ENCODE measurements at regions not wholly inside any gene's neighbourhood (a gene's known extent, or its start where the extent isn't known, plus 50 kb on each side); places are given as distances from the start of the nearest gene placed in this dataset.
"Not testable (repeated sequence)": the region's sequence is repeated elsewhere in the genome, so short reads cannot be mapped to it uniquely, and the experiment has no call there.

DNA sequence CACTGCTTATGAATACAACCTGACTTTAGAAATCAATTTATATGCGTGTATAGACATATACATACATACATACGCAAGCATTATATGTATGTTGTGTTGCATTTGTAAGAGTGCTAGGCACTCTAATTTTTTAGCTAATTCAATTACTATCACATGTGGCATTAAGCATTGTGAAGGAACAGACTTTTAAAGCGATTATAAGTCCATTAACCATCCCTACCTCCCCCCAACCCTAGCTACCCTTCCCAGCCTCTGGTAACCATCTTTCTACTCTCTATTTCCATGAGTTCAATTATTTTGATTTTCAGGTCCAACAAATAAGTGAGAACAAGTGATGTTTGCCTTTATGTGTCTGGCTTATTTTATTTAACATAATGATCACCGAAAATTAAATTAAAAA, 453.8 kb downstream of the DOK5 start:
- WGBS, 3 donors, result 81 to 89% (median 82%) methylated on average over 4 of the region's 4 CpGs
- DNase-seq, result no peak
- TF ChIP-seq POLR2A (IDR thresholded peaks at IDR 0.05) (no peak), EP300 (IDR thresholded peaks at IDR 0.05) (no peak)
- TF ChIP-seq, protein P1, sequence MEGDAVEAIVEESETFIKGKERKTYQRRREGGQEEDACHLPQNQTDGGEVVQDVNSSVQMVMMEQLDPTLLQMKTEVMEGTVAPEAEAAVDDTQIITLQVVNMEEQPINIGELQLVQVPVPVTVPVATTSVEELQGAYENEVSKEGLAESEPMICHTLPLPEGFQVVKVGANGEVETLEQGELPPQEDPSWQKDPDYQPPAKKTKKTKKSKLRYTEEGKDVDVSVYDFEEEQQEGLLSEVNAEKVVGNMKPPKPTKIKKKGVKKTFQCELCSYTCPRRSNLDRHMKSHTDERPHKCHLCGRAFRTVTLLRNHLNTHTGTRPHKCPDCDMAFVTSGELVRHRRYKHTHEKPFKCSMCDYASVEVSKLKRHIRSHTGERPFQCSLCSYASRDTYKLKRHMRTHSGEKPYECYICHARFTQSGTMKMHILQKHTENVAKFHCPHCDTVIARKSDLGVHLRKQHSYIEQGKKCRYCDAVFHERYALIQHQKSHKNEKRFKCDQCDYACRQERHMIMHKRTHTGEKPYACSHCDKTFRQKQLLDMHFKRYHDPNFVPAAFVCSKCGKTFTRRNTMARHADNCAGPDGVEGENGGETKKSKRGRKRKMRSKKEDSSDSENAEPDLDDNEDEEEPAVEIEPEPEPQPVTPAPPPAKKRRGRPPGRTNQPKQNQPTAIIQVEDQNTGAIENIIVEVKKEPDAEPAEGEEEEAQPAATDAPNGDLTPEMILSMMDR (IDR thresholded peaks at IDR 0.05), result no peak
- Histone ChIP-seq H3K36me3 (no peaks in the 10 kb centered on the region), H3K9me3 (no peaks in the 10 kb centered on the region), H3K4me1 (ENCODE audit: insufficient read depth) (no peaks in the 10 kb centered on the region), H3K27me3 (no peaks in the 10 kb centered on the region), H3K27ac (no peak overlapping the region), H3K4me3 (no peak overlapping the region)
- intact Hi-C loops (cut with DNase I), result no loop called here

DNA sequence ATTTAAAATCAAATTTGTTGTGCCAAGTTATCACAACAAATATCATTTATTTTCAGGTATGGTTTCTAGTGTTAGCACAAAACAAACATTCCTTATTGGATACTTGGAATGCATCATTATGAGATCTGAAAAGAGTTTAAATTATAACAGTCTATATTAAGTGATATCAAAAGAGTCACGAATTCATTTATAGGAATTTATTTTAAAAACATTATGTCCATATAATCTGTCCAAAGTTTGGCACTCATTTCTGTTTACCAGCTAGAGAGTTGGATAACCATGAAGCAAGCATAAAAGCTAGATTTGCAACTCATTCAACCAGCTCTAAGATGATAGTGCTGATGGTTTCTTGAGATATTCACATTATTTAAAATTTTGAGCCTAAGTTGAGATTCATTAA, 453.2 kb downstream of the DOK5 start:
- TF ChIP-seq, protein P1 (IDR thresholded peaks at IDR 0.05), result no peak
- TF ChIP-seq EP300 (IDR thresholded peaks at IDR 0.05) (no peak), POLR2A (IDR thresholded peaks at IDR 0.05) (no peak)
- no peak for DNase-seq
- 39 to 57% (median 48%) methylated on average over 1 of the region's 1 CpG for WGBS, 3 donors
- H3K4me3 ChIP-seq, result no peak overlapping the region
- intact Hi-C loops (cut with DNase I), result no loop called here
- H3K4me1 ChIP-seq (ENCODE audit: insufficient read depth), result no peaks in the 10 kb centered on the region
- no peaks in the 10 kb centered on the region for H3K9me3 ChIP-seq
- H3K27ac ChIP-seq, result no peak overlapping the region
- H3K27me3 ChIP-seq, result no peaks in the 10 kb centered on the region
- no peaks in the 10 kb centered on the region for H3K36me3 ChIP-seq

DNA sequence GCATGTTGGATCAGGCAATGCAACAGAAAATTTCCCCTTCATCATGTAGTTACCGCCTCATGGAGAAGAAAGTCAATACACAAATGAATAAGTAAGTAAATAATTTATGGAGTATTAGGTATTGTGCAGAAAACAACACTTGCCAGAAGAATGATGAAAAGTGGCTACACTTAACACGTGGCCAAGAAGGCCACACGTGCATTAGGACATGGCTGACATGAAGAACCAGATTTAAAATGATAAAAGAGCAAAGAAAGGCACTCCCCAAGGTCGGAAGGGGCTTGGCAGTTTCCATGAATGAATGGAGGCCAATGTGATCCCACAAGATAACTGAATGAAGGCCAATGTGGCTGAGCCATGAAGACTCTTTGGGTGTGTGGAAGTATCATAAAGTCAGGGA, 447.2 kb downstream of the DOK5 start:
- 58 to 69% (median 62%) methylated on average over 4 of the region's 4 CpGs for WGBS, 3 donors
- Histone ChIP-seq H3K27ac (no peak overlapping the region), H3K4me3 (no peak overlapping the region), H3K27me3 (no peaks in the 10 kb centered on the region), H3K36me3 (no peaks in the 10 kb centered on the region), H3K4me1 (ENCODE audit: insufficient read depth) (no peaks in the 10 kb centered on the region), H3K9me3 (no peaks in the 10 kb centered on the region)
- TF ChIP-seq, protein P1 (IDR thresholded peaks at IDR 0.05), result no peak
- intact Hi-C loops (cut with DNase I), result no loop called here
- no peak for DNase-seq

DNA sequence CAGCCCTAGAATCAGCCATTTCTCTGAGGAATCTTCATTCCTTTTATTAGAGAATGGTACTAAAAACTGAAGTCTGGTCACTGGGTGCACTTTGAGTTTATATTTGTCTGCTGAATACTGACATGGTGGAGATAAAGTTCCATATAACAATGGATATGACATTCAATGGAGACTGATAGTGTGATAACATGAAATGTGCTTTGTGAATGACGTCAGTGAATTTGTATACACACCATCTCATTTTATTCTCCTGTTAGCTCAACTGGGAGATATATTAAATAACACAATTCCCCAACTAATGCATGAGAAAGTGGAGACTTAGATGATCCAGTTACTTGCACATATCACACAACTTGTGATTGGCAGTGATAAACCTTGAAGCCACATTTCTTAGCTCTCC, 446.7 kb downstream of the DOK5 start:
- Histone ChIP-seq H3K4me1 (ENCODE audit: insufficient read depth) (no peaks in the 10 kb centered on the region), H3K36me3 (no peaks in the 10 kb centered on the region), H3K27ac (no peak overlapping the region), H3K27me3 (no peaks in the 10 kb centered on the region), H3K9me3 (no peaks in the 10 kb centered on the region), H3K4me3 (no peak overlapping the region)
- no peak for DNase-seq
- TF ChIP-seq EP300 (IDR thresholded peaks at IDR 0.05) (no peak), POLR2A (IDR thresholded peaks at IDR 0.05) (no peak)
- TF ChIP-seq, protein P1 (IDR thresholded peaks at IDR 0.05), result no peak
- intact Hi-C loops (cut with DNase I), result no loop called here
- WGBS, 3 donors, result 61 to 88% (median 76%) methylated on average over 1 of the region's 1 CpG

DNA sequence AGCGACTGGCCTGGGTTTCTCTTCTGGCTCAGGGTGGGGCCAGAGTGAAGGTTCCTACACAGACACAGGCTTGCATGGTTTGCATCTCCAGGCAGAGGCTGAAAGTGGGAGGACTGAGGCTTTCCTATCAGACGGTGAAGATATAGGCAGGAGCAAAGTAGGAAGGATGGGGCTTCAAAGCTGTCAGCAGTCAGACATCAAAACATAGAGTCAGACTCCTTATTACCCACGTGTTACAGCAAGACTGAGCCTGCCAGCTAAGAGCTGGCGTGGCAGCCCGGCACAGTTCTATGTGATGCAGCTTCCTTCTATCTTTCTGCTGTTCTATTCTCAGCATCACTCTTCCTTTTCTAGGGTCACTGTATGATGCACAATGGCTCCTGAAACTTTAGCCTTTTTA, 445.1 kb downstream of the DOK5 start:
- TF ChIP-seq POLR2A (IDR thresholded peaks at IDR 0.05) (no peak), EP300 (IDR thresholded peaks at IDR 0.05) (no peak)
- TF ChIP-seq, protein P1 (IDR thresholded peaks at IDR 0.05), result no peak
- Histone ChIP-seq H3K4me3 (no peak overlapping the region), H3K36me3 (no peaks in the 10 kb centered on the region), H3K27me3 (no peaks in the 10 kb centered on the region), H3K27ac (no peak overlapping the region), H3K4me1 (ENCODE audit: insufficient read depth) (no peaks in the 10 kb centered on the region), H3K9me3 (no peaks in the 10 kb centered on the region)
- intact Hi-C loops (cut with DNase I), result no loop called here
- DNase-seq, result no peak
- 42 to 56% (median 51%) methylated on average over 5 of the region's 5 CpGs for WGBS, 3 donors

DNA sequence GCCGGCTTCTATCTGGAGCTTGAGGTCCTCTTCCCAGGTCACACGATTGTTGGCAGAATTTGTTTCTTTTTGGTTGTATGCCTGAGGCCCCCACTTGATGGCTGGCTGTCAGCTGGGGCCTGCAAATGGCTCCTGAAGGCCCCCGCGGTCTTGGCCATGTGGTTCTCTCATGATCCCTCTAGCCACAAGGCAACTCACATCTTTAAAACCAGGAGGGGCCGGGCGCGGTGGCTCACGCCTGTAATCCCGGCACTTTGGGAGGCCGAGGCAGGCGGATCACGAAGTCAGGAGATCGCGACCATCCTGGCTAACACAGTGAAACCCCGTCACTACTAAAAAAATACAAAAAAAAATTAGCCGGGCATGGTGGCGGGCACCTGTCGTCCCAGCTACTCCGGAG, 443.6 kb downstream of the DOK5 start:
- H3K36me3 ChIP-seq; H3K4me3 ChIP-seq; H3K27ac ChIP-seq; H3K4me1 ChIP-seq (ENCODE audit: insufficient read depth); intact Hi-C loops (cut with DNase I); DNase-seq; H3K27me3 ChIP-seq; H3K9me3 ChIP-seq: not testable (repeated sequence)
- WGBS, 3 donors, result 93 to 95% (median 93%) methylated on average over 19 of the region's 19 CpGs
